ENCODE measurements at regions not wholly inside any gene's neighbourhood (a gene's known extent, or its start where the extent isn't known, plus 50 kb on each side); places are given as distances from the start of the nearest gene placed in this dataset.

DNA sequence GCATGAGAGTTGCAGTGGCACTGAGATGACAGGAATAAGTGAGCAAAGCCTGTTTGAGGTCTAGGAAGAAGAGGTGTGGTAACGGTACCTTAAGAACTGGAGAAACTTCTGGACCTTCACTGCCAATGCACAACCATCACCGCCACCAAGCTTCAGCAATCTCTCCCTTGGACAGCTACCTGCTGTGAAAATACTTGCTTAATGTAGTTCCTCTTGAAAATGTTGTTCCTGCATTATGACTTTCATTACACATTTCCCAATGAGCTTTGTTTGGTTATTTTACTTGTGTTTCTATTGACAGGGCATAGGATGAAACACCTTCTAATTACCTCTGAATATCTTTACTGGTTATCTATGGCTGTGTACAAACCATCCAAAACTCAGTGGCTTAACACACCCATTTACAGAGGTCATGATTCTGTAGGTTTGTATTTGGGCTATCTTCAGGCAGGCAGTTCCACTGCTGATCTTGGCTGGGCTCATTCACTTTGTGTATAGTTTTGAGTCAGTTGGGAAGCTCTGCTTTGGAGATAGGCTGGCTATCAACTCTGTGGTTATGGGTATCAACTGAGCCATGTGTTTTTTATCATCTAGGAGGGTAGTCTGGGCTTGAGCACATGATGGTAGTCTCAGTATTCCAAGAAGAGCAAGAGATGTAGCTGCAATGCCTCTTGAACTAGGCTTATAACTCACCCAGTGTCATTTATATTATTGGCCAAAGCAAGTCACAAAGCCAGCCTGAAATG is 149.4 kb downstream of the ELAVL4 start:
- Mint-ChIP-seq H3K36me3 (ENCODE audit: low read depth) (no peaks in the 10 kb centered on the region), H3K27me3 (no peaks in the 10 kb centered on the region), H3K4me1 (no peaks in the 10 kb centered on the region), H3K4me3 (no peak overlapping the region), H3K27ac (no peak overlapping the region), H3K9me3 (no peaks in the 10 kb centered on the region)
- ChIA-PET CTCF (no interaction called here), POLR2A (no interaction called here)
- DNase-seq = no peak

DNA sequence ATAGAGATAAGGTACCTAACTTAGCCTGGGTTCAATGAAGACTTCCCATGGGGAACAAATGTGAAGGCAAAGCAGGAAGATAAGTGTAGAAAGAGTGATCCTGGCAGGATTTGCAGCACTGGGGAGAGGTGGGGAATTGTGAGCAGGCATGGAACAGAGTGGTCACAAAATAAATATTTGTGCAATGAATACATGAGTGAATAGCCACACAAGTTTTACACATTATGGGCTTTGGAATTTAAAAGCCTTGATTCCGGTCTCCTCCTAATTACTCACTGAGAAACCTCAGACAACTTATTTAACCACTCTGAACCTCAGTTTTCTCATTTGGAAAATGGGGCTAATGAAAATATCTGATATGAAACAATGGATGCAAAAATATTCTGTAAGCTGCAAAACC is 148.3 kb downstream of the ELAVL4 start:
- no peaks in the 10 kb centered on the region for H3K36me3 Mint-ChIP-seq (ENCODE audit: low read depth)
- no peak overlapping the region for H3K27ac Mint-ChIP-seq
- no peaks in the 10 kb centered on the region for H3K27me3 Mint-ChIP-seq
- no peaks in the 10 kb centered on the region for H3K4me1 Mint-ChIP-seq
- H3K9me3 Mint-ChIP-seq = no peaks in the 10 kb centered on the region
- DNase-seq = no peak
- no peak overlapping the region for H3K4me3 Mint-ChIP-seq
- CTCF ChIA-PET = no interaction called here
- POLR2A ChIA-PET = no interaction called here
